C4-2B (cell line): ENCODE measurements at regions not wholly inside any gene's neighbourhood (a gene's known extent, or its start where the extent isn't known, plus 50 kb on each side); places are given as distances from the start of the nearest gene placed in this dataset.

ENCODE experiments used
- CTCF ChIP-seq: fragments of 450-650 bp; conservative IDR thresholded peaks from 2 replicates; pipeline ENCODE4 v1.5.1; 2017; ENCODE audit warnings: mild to moderate bottlenecking
- ZFX ChIP-seq: fragments of 450-650 bp; IDR thresholded peaks from 2 replicates; pipeline ENCODE4 v1.6.1; 2017

GRCh38 chr11:97905671-97906070 is 1115.1 kb upstream of the CNTN5 start:
- TF ChIP-seq CTCF = no peak
- TF ChIP-seq ZFX = no peak
